ENCODE measurements at regions not wholly inside any gene's neighbourhood (a gene's known extent, or its start where the extent isn't known, plus 50 kb on each side); places are given as distances from the start of the nearest gene placed in this dataset.

- TF ChIP-seq ZNF274 (IDR thresholded peaks at IDR 0.05; ENCODE audit: low read depth, low read length): no peak
- no peak for TF ChIP-seq FOSL1 (IDR thresholded peaks at IDR 0.05; ENCODE audit: low read depth)
- no peak for TF ChIP-seq CEBPB (IDR thresholded peaks at IDR 0.05; ENCODE audit: low read depth)
- TF ChIP-seq ATF3 (IDR thresholded peaks at IDR 0.05): no peak
- TF ChIP-seq POLR2A (IDR thresholded peaks at IDR 0.05; ENCODE audit: borderline replicate concordance, extremely low read depth, insufficient read depth, insufficient read length): no peak
Measured at GRCh38 chr13:107370015-107370785, 802.3 kb upstream of the ARGLU1 start (continued).

- Histone ChIP-seq H3K79me2 (ENCODE audit: insufficient read depth, low read length) (no peaks in the 10 kb centered on the region), H3K27me3 (ENCODE audit: insufficient read depth, low read length) (no peaks in the 10 kb centered on the region), H3K9me2 (ENCODE audit: insufficient read depth) (no peaks in the 10 kb centered on the region), H3K27ac (ENCODE audit: low read depth, low read length) (no peak overlapping the region), H3K4me1 (ENCODE audit: control insufficient read depth in 1 of 2, insufficient read depth in 2 of 2, low read length in 2 of 2) (no peaks in the 10 kb centered on the region), H3K9me3 (ENCODE audit: control insufficient read depth in 1 of 2, insufficient read depth in 1 of 2, low read depth in 1 of 2, low read length in 2 of 2) (peaks cover 11 to 19% of the 10 kb centered on the region in 2 experiments; a peak in 3 of 4 replicates), H3K9ac (ENCODE audit: low read length) (no peak overlapping the region), H3K36me3 (ENCODE audit: control insufficient read depth in 1 of 2, insufficient read depth in 2 of 2, low read length in 2 of 2) (no peaks in the 10 kb centered on the region), H3K4me3 (replicated peaks in 1 of 2; ENCODE audit: low read depth in 1 of 2, low read length in 2 of 2) (no peak overlapping the region), H2AFZ (ENCODE audit: low read depth, low read length, poor library complexity, severe bottlenecking) (no peak overlapping the region), H3K4me2 (ENCODE audit: low read length) (no peak overlapping the region), H4K20me1 (ENCODE audit: insufficient read depth) (no peaks in the 10 kb centered on the region)
- ChIA-PET RAD21 (ENCODE audit: low non-redundant PET in 1 of 2, low total read pairs in 2 of 2, uncharacterized antibody in 2 of 2, unreplicated experiment in 2 of 2) (no interaction called here), POLR2A (no interaction called here), CTCF (no interaction called here)
- DNase-seq (ENCODE audit: low read depth, low spot score): no peak
- no peak for ATAC-seq
- intact Hi-C loops (cut with micrococcal nuclease): no loop called here
- TF ChIP-seq POLR2A (IDR thresholded peaks at IDR 0.05; ENCODE audit: borderline replicate concordance, extremely low read depth, insufficient read depth, insufficient read length) (no peak), RAD21 (IDR thresholded peaks at IDR 0.05; ENCODE audit: low read depth) (no peak), JUND (IDR thresholded peaks at IDR 0.05) (no peak)
- BruUV-seq (replicated peaks): no TSS peak
Measured at GRCh38 chr13:107367258-107367657, 799.3 kb upstream of the ARGLU1 start.
